GM21576 (cell line): ENCODE measurements at regions not wholly inside any gene's neighbourhood (a gene's known extent, or its start where the extent isn't known, plus 50 kb on each side); places are given as distances from the start of the nearest gene placed in this dataset.
"Not testable (repeated sequence)": the region's sequence is repeated elsewhere in the genome, so short reads cannot be mapped to it uniquely, and the experiment has no call there.

Source experiments
- ATAC-seq: cut with Tn5 transposase; IDR thresholded peaks from one replicate; pipeline ENCODE4 v1.9.1; 2021; ENCODE audit warnings: mild to moderate bottlenecking, moderate library complexity; ENCODE audit not compliant: unreplicated experiment

DNA sequence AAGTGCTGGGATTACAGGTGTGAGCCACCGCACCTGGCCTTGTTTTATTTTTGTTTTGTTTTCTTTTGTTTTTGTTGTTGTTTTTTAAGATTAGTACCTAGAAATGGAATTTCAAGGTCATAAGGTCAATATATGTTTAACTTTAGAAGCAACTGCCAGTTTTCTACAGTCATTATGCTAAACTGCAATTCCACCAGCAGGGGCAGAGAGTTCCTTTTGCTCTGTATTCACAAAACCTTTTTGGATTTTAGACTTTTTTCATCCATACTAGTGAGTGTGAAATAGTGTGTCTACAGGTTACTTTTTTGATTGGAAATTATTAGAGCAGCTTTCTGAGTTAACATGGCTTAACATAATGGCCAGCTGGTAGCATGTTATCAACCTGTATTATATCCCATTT, 580.6 kb downstream of the TRIML1 start:
- no peak for ATAC-seq

DNA sequence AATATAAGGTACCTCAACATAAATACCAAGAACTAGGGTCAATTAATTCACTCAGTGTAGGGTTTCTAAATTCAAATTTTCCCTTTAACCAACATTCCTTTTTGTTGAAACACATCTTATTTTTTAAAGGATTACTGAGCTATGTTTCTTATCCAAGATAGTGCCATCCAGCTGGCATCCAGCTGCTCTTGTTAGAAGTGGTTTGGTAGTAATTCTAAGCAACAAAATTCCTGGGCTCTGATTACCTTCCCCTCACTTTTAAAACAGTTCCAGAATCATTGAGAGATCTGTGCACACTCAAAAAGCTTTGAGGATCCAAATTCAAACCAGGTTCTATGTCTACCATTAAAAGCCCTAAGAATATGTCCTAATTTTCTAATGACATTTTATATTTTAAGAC, 583.7 kb downstream of the TRIML1 start:
- ATAC-seq = no peak

- ATAC-seq = no peak
Measured at GRCh38 chr4:188727746-188728145, 588.5 kb downstream of the TRIML1 start.

DNA sequence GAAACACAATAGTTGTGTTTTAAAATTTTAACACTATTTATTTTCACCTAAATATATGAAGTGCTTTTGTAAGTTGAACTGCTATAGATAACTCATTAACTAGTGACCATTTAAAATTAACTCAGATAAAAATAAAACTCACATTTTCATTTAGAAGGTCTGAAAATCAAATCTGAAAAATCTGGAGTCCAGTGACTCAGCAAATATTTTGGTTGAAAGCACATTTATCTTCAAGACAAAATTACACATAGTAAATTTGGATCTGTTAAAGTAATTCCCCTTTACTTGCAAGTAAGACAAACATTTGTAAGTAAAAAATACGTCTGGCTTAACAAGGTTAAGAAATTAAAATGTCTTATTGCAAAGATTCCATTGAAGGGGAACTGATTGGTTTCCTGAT, 589.1 kb downstream of the TRIML1 start:
- ATAC-seq = no peak

GRCh38 chr4:188732131-188732530, 592.9 kb downstream of the TRIML1 start:
- no peak for ATAC-seq

- ATAC-seq = no peak
Measured at GRCh38 chr4:188735082-188735481, 595.8 kb downstream of the TRIML1 start.

DNA sequence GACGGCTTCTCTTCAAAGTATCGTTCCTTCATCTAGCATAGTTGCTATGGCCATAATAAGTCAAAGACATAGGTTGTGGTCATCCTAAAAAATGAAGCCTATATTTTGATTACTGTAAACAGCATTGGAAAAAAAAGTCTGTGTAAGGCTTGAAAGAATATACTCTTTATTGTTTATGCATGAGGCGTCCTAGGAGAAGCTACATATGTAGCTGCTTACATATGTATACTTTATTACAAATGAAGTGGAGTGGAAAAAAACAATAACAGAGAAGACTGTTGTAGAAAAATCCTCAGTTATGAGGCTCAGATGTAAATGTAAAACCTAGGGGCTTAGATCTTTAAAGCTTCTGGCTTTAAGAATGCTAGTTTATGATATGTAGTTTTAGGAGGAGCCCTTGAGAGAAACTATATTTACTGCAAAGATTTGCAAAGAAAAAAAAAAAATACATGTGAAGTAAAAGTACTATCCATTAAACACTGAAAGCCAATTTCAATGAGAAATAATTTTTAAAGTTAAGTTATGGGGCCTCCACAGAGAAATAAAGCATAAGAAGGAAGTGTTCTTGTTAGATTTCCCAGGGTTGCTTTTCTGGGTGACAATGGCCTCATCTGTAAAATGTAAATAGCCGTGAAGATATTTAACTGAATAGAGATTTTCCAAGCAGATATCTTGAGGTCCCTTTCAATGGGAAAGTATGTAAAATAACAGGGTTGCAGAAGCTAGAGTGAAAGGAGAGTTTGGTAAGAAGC, 598.2 kb downstream of the TRIML1 start:
- no peak for ATAC-seq

DNA sequence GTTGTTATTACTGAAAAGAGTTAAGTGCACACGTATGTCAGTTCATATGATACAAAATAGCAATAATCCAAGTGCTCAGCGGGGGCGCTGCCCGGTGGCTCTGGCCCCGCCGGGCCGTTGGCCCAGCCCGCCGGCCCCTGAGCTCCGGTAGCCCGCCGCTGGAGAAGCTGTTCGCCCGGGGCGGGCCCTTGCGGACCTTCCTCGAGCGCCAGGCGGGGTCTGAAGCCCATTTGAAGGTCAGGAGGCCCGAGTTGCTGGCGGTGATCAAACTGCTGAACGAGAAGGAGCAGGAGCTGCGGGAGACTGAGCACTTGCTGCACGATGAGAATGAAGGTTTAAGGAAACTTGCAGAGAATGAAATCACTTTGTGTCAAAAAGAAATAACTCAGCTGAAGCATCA, 599.0 kb downstream of the TRIML1 start:
- not testable (repeated sequence) for ATAC-seq

- not testable (repeated sequence) for ATAC-seq
Measured at GRCh38 chr4:188740172-188740571, 600.9 kb downstream of the TRIML1 start.

GRCh38 chr4:188740791-188741190, 601.5 kb downstream of the TRIML1 start:
- ATAC-seq = not testable (repeated sequence)

GRCh38 chr4:188754372-188755002, 615.2 kb downstream of the TRIML1 start:
- ATAC-seq = no peak

- ATAC-seq = no peak
Measured at GRCh38 chr4:188767496-188767895, 628.3 kb downstream of the TRIML1 start.

DNA sequence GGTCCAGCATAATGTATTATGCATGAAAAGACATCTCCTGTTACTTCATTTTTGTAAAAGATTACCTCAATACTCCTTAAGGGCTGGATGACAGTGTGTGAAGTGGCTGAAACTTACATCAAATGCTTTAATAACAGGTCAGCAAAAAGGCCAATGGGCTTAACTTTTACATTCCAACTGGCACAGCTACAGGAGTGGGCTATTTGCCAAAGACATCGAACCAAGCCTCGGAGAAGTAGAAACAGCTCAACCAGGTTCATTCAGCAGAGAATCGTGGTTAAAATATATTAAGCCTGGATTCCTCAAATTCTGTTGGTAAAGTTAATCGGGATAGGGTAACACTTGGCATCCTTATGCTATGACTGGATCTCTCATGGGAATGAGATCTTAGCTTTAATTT, 639.7 kb downstream of the TRIML1 start:
- no peak for ATAC-seq

DNA sequence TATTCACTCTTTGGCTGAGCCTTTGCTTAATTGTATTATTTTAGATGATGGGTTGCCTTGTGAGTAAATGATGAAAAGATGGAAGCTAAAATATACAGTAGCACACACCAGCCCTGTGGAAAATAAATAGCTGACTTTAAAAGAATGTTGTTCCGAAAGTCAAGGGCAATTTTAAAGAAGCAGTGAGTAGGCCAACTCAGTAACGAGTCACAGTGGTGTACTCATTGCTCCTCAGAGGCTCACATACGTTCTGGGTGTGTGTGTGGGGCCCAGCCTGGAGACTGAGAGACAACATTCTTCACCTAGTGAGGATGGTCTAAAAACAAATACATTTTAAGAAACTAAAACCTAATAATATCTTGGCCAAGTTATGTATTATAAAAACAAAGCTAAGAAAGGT, 640.3 kb downstream of the TRIML1 start:
- no peak for ATAC-seq

DNA sequence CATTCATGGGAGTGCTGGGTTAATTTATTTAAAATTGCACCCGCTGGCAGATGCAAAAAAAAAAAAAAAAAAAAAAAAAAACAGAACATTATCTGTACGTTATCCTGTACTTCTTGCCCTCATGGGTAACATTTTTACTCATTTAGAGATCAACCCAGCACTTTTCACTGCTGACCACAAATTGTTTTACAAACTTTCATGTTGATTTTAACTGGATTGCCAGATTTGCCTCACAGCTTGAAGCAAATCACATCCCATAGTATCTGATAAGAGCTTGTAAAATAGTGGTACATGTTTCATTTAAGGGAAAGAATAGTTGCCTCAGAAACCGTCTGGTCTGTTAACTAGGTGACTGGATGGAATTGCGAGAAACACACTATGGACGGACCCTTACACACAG, 640.8 kb downstream of the TRIML1 start:
- ATAC-seq = no peak

- ATAC-seq = no peak
Measured at GRCh38 chr4:188780686-188781085, 641.4 kb downstream of the TRIML1 start.

DNA sequence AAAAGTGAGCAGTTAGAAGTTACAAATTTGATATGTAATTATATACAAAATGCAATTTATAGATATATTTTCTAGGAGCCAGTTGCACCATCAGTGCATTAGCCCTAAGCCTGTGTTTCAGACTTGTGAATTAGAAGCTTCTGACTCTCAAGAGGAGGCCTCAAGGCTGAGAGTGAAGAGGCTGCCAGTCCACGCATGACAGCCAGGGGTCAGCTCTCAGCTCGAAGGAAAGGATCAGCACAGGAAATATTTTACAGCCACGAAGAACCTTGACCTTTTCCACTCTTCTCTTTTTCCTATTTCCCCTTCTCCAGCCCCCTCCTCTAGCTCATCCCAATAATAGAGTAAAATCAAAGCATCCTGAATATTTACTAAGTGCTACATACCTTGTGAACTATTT, 642.4 kb downstream of the TRIML1 start:
- no peak for ATAC-seq

DNA sequence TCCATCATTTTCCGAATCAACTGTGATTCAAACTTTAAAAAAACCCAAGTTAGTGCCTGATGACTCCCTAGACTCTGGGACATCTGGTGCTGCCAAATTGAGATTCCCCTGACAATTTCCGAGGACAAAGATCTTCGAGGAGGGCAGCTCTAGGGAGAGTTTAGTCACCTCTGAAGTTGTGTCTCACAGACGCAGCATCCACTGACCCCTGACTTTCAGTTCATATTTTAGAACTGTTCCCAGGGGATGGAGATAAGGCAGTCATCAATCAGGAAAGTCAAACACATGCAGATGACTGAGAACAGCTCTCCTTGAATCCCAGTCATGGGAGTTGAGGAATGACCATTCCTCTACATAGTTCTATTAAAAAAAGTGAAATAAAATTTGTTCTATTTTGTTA, 643.9 kb downstream of the TRIML1 start:
- ATAC-seq = no peak

DNA sequence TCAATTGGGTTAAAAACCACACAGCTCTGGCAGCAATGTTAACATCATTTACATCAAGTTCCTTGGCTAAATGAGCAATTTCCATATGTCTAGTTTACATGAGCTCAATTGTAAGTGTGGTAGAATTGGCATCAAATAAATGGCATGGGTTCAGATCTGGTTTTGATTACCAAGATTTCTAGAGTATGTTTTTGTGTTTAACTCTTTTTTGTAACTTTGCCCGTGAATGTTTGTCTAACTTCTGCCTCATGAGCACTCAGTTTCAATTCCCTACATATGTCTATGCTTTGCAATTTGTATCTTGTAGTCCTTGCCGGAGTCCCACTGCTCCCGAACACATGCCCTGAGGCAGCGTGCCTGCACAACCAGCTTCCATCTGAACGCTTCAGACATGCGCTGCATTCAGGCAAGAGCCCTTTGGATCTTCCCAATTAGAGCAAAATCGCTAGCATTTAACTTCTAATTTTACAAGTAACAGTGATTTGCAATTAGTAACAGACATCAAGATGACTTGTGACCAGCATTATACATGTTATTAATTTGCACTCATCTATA, 644.4 kb downstream of the TRIML1 start:
- no peak for ATAC-seq

DNA sequence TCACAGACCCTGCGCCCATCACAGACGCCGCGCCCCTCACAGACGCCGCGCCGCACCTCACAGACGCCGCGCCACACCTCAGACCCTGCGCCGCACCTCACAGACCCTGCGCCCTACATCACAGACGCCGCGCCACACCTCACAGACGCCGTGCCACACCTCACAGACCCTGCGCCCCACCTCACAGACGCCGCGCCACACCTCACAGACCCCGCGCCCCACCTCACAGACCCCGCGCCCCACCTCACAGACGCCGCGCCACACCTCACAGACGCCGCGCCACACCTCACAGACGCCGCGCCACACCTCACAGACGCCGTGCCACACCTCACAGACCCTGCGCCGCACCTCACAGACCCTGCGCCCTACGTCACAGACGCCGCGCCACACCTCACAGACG, 657.4 kb downstream of the TRIML1 start:
- not testable (repeated sequence) for ATAC-seq

GRCh38 chr4:188797011-188797410, 657.8 kb downstream of the TRIML1 start:
- not testable (repeated sequence) for ATAC-seq

- ATAC-seq = no peak
Measured at GRCh38 chr4:188804861-188805260, 665.6 kb downstream of the TRIML1 start.
